ENCODE measurements at regions not wholly inside any gene's neighbourhood (a gene's known extent, or its start where the extent isn't known, plus 50 kb on each side); places are given as distances from the start of the nearest gene placed in this dataset.

GRCh38 chr18:7168408-7168807 is 50.8 kb upstream of the LAMA1 start (continued):
- no peak for TF ChIP-seq CEBPZ (IDR thresholded peaks at IDR 0.05; ENCODE audit: low read length)
- TF ChIP-seq ZNF224 (CRISPR knock-in tag; IDR thresholded peaks at IDR 0.05): no peak
- TF ChIP-seq ZNF513 (CRISPR knock-in tag; conservative IDR thresholded peaks at IDR 0.05): no peak
- TF ChIP-seq ZSCAN9 (CRISPR knock-in tag; IDR thresholded peaks at IDR 0.05; ENCODE audit: borderline replicate concordance): no peak
- TF ChIP-seq ZNF746 (CRISPR knock-in tag; IDR thresholded peaks at IDR 0.05): no peak
